H1 (cell line): ENCODE measurements at regions not wholly inside any gene's neighbourhood (a gene's known extent, or its start where the extent isn't known, plus 50 kb on each side); places are given as distances from the start of the nearest gene placed in this dataset.

ENCODE experiments used
- CTCF ChIA-PET: fragments of 300-600 bp; sonication (Branson Sonifier 250); formaldehyde crosslinking; loops from one replicate; lab custom pipeline; 2021; ENCODE audit not compliant: partially characterized antibody; lab: Charles Lee
- POLR2A ChIA-PET: fragments of 300-600 bp; sonication (Branson Sonifier 250); formaldehyde crosslinking; loops from one replicate; lab custom pipeline; 2021; ENCODE audit warnings: inconsistent platforms; ENCODE audit not compliant: partially characterized antibody; lab: Charles Lee
- DNase-seq, 2 experiments: peaks; one replicate each; pipeline versions ENCODE4 v3.0.0 to v3.0.0-alpha.2; 2010 to 2022; ENCODE audit warnings: low spot score in 2 of 2, low read depth in 1 of 2, mixed read lengths in 1 of 2
- FAIRE-seq: peaks from 2 replicates; lab custom pipeline; 2011; peaks lifted over from hg19 to GRCh38; lab: Jason Lieb, UNC
- H2AFZ ChIP-seq: 2 replicates; pipeline ENCODE4 v1.8.1; 2012; ENCODE audit warnings: low read length, inconsistent platforms
- H2AK5ac ChIP-seq: 2 replicates; pipeline ENCODE4 v1.6.1; 2013; ENCODE audit warnings: low read depth, low read length
- H2BK120ac ChIP-seq: replicated peaks from 2 replicates; pipeline ENCODE3; 2013; ENCODE audit warnings: low read depth, low read length, inconsistent platforms
- H2BK12ac ChIP-seq: 2 replicates; pipeline ENCODE4 v1.6.1; 2013; ENCODE audit warnings: low read depth, low read length
- H2BK15ac ChIP-seq: 2 replicates; pipeline ENCODE4 v1.6.1; 2013; ENCODE audit warnings: low read length
- H2BK20ac ChIP-seq: 2 replicates; pipeline ENCODE4 v1.6.1; 2013; ENCODE audit warnings: low read length
- H2BK5ac ChIP-seq: 2 replicates; pipeline ENCODE4 v1.6.1; 2013; ENCODE audit warnings: low read depth, low read length
- H3K14ac ChIP-seq: 2 replicates; pipeline ENCODE4 v1.6.1; 2013; ENCODE audit warnings: inconsistent platforms; ENCODE audit not compliant: insufficient read length
- H3K18ac ChIP-seq: 2 replicates; pipeline ENCODE4 v1.6.1; 2013; ENCODE audit warnings: low read length; ENCODE audit errors: extremely low read depth
- H3K23ac ChIP-seq: 2 replicates; pipeline ENCODE4 v1.6.1; 2013; ENCODE audit warnings: inconsistent platforms; ENCODE audit not compliant: insufficient read length
- H3K23me2 ChIP-seq: 2 replicates; pipeline ENCODE4 v1.6.1; 2013; ENCODE audit warnings: low read depth, low read length
- H3K27ac ChIP-seq: 2 replicates; pipeline ENCODE4 v1.6.1; 2011; ENCODE audit warnings: low read depth, low read length, inconsistent platforms
- H3K27me3 ChIP-seq, 4 experiments: replicated peaks in 1 of 4; 1 replicate in 1 of 4; 2 replicates in 3 of 4; pipeline versions ENCODE4 v1.6.1 to v1.8.1; 2011 to 2013; ENCODE audit warnings: low read length in 3 of 4, mild to moderate bottlenecking in 3 of 4, inconsistent platforms in 2 of 4, mixed read lengths in 2 of 4, moderate library complexity in 1 of 4; ENCODE audit not compliant: control insufficient read depth in 3 of 4, insufficient read depth in 3 of 4; ENCODE audit errors: extremely low read depth in 1 of 4
- H3K36me3 ChIP-seq, 4 experiments: 2 replicates each; pipeline versions ENCODE4 v1.6.1 to v1.8.1; 2011 to 2013; ENCODE audit warnings: mild to moderate bottlenecking in 4 of 4, low read length in 3 of 4, moderate library complexity in 2 of 4, control low read depth in 1 of 4, inconsistent platforms in 1 of 4; ENCODE audit not compliant: insufficient read depth in 4 of 4, control insufficient read depth in 2 of 4
- H3K4ac ChIP-seq: replicated peaks from 2 replicates; pipeline ENCODE3; 2013; ENCODE audit warnings: low read length, low read depth, mixed read lengths, inconsistent platforms; ENCODE audit not compliant: insufficient read length
- H3K4me1 ChIP-seq, 4 experiments: replicated peaks in 1 of 4; 1 replicate in 1 of 4; 2 replicates in 3 of 4; pipeline versions ENCODE4 v1.6.1 to v1.8.1; 2011 to 2013; ENCODE audit warnings: low read length in 3 of 4, inconsistent platforms in 2 of 4, mixed read lengths in 1 of 4; ENCODE audit not compliant: insufficient read depth in 4 of 4, control insufficient read depth in 3 of 4
- H3K4me2 ChIP-seq, 2 experiments: 2 replicates each; pipeline versions ENCODE4 v1.6.1 to v1.8.1; 2011 to 2013; ENCODE audit warnings: low read depth in 2 of 2, low read length in 2 of 2, control low read depth in 1 of 2, inconsistent platforms in 1 of 2, mild to moderate bottlenecking in 1 of 2; ENCODE audit not compliant: insufficient read depth in 1 of 2
- H3K4me3 ChIP-seq, 4 experiments: fragments of 200-600, 300-600 bp in 1 of 4; sonication (generic), shearing (Covaris generic), sonication (Bioruptor Twin) in 1 of 4; 2 replicates each; pipeline versions ENCODE4 v1.5.1 to v1.8.1; 2011 to 2016; ENCODE audit warnings: low read length in 4 of 4, low read depth in 3 of 4, control low read depth in 2 of 4, inconsistent platforms in 2 of 4, mild to moderate bottlenecking in 2 of 4, mixed read lengths in 1 of 4, moderate library complexity in 1 of 4; ENCODE audit not compliant: insufficient read depth in 2 of 4; ENCODE audit errors: extremely low read depth in 1 of 4
- H3K56ac ChIP-seq: replicated peaks from 2 replicates; pipeline ENCODE3; 2013; ENCODE audit warnings: low read depth, mild to moderate bottlenecking, mixed read lengths, low read length, inconsistent platforms; ENCODE audit not compliant: insufficient read length
- H3K79me1 ChIP-seq: 2 replicates; pipeline ENCODE4 v1.6.1; 2013; ENCODE audit warnings: low read depth, low read length, control low read depth
- H3K79me2 ChIP-seq, 2 experiments: 2 replicates each; pipeline versions ENCODE4 v1.6.1 to v1.8.1; 2012 to 2013; ENCODE audit warnings: low read length in 2 of 2, mild to moderate bottlenecking in 2 of 2, inconsistent platforms in 1 of 2; ENCODE audit not compliant: insufficient read depth in 2 of 2, control insufficient read depth in 1 of 2
- H3K9ac ChIP-seq, 4 experiments: replicated peaks in 1 of 4; 1 replicate in 1 of 4; 2 replicates in 3 of 4; pipeline versions ENCODE4 v1.6.1 to v1.8.1; 2011 to 2013; ENCODE audit warnings: low read depth in 3 of 4, low read length in 3 of 4, control low read depth in 2 of 4, mild to moderate bottlenecking in 2 of 4, moderate library complexity in 2 of 4, inconsistent platforms in 1 of 4; ENCODE audit errors: extremely low read depth in 1 of 4
- H3K9me3 ChIP-seq, 2 experiments: 2 replicates each; pipeline versions ENCODE4 v1.6.1 to v1.8.1; 2012 to 2013; ENCODE audit warnings: mild to moderate bottlenecking in 2 of 2, moderate library complexity in 2 of 2, control low read depth in 1 of 2, inconsistent platforms in 1 of 2, low read depth in 1 of 2, low read length in 1 of 2, mixed read lengths in 1 of 2; ENCODE audit not compliant: insufficient read depth in 2 of 2
- H4K20me1 ChIP-seq, 2 experiments: replicated peaks in 1 of 2; 2 replicates each; pipeline versions ENCODE3 to v1.8.1; 2011 to 2013; ENCODE audit warnings: inconsistent platforms in 2 of 2, low read length in 2 of 2, mild to moderate bottlenecking in 1 of 2; ENCODE audit not compliant: insufficient read depth in 2 of 2, control insufficient read depth in 1 of 2
- H4K5ac ChIP-seq: 2 replicates; pipeline ENCODE4 v1.6.1; 2013; ENCODE audit warnings: low read length, low read depth, mixed read lengths, inconsistent platforms; ENCODE audit not compliant: insufficient read length
- H4K8ac ChIP-seq: 2 replicates; pipeline ENCODE4 v1.8.0; 2013; ENCODE audit warnings: mild to moderate bottlenecking, moderate library complexity, low read length, inconsistent platforms; ENCODE audit not compliant: insufficient read depth; ENCODE audit errors: extremely low read depth
- H4K91ac ChIP-seq: replicated peaks from 2 replicates; pipeline ENCODE3; 2013; ENCODE audit warnings: low read length, mixed read lengths, inconsistent platforms; ENCODE audit not compliant: insufficient read length
- CBX5 ChIP-seq: fragments of 300-800, 300-1000 bp; sonication (generic); IDR thresholded peaks from 2 replicates; pipeline ENCODE4 v1.7.1; 2016; ENCODE audit warnings: antibody characterized with exemption, low read length, low read depth
- EZH2 ChIP-seq: fragments of 200-600 bp; sonication (generic); IDR thresholded peaks from 2 replicates; pipeline ENCODE4 v1.7.1; 2012; ENCODE audit warnings: low read depth, mild to moderate bottlenecking, moderate library complexity, low read length, inconsistent platforms; ENCODE audit not compliant: severe bottlenecking
- GABPA ChIP-seq: IDR thresholded peaks from 2 replicates; pipeline ENCODE4 v1.6.1; 2011; ENCODE audit warnings: mild to moderate bottlenecking, low read length, moderate library complexity, borderline replicate concordance; ENCODE audit not compliant: insufficient read depth
- HDAC2 ChIP-seq, 2 experiments: fragments of 300-600 bp in 1 of 2; sonication (generic) in 1 of 2; IDR thresholded peaks; 2 replicates each; pipeline ENCODE4 v1.6.1; 2011 to 2012; ENCODE audit warnings: low read depth in 2 of 2, low read length in 2 of 2, mild to moderate bottlenecking in 2 of 2, moderate library complexity in 2 of 2, borderline replicate concordance in 1 of 2, inconsistent platforms in 1 of 2
- PHF8 ChIP-seq: fragments of 200-600 bp; sonication (generic); conservative IDR thresholded peaks from 2 replicates; pipeline ENCODE4 v1.7.1; 2012; ENCODE audit warnings: low read depth, mild to moderate bottlenecking, inconsistent platforms, low read length, moderate library complexity
- POLR2A ChIP-seq, 2 experiments: IDR thresholded peaks; 1 replicate in 1 of 2; 2 replicates in 1 of 2; pipeline ENCODE4 v1.6.1; 2011; ENCODE audit warnings: low read depth in 2 of 2, low read length in 2 of 2, mild to moderate bottlenecking in 2 of 2; ENCODE audit errors: control extremely low read depth in 1 of 2
- POLR2AphosphoS5 ChIP-seq: IDR thresholded peaks from 2 replicates; pipeline ENCODE4 v1.6.1; 2011; ENCODE audit warnings: low read depth, low read length
- SP1 ChIP-seq: IDR thresholded peaks from 2 replicates; pipeline ENCODE4 v1.6.1; 2011; ENCODE audit warnings: low read depth, low read length
- SP2 ChIP-seq: IDR thresholded peaks from 2 replicates; pipeline ENCODE4 v1.6.1; 2012; ENCODE audit warnings: mild to moderate bottlenecking, low read length, inconsistent platforms
- TAF1 ChIP-seq: IDR thresholded peaks from 2 replicates; pipeline ENCODE4 v1.6.1; 2011; ENCODE audit warnings: mild to moderate bottlenecking, low read depth, low read length
- TAF7 ChIP-seq: optimal IDR thresholded peaks from 2 replicates; pipeline ENCODE3; 2011; ENCODE audit warnings: low read depth, mild to moderate bottlenecking, inconsistent platforms, low read length, moderate library complexity, borderline replicate concordance
- YY1 ChIP-seq: IDR thresholded peaks from 2 replicates; pipeline ENCODE4 v1.6.1; 2011; ENCODE audit warnings: low read depth, mild to moderate bottlenecking, low read length
- WGBS, 2 experiments: shearing (Covaris generic) in 1 of 2; methylation state at CpG; one replicate each; pipeline versions ENCODE4 v1.1.6 to v1.1.7; 2013 to 2015; ENCODE audit warnings: low lambda C conversion rate in 2 of 2, mixed read lengths in 2 of 2, inconsistent platforms in 1 of 2, low coverage in 1 of 2, missing lambda C conversion rate in 1 of 2; ENCODE audit not compliant: insufficient replicate concordance in 2 of 2, insufficient coverage in 1 of 2, insufficient read length in 1 of 2; ENCODE audit errors: extremely low coverage in 1 of 2, missing lambda C conversion rate in 1 of 2; 5-methylcytosine and 5-hydroxymethylcytosine counted together
- TF ChIP-seq, protein P1 (sequence below), 3 experiments: IDR thresholded peaks; 1 replicate in 2 of 3; 2 replicates in 1 of 3; pipeline versions ENCODE4 v1.5.1 to v1.6.1; 2011; ENCODE audit warnings: low read length in 3 of 3, mild to moderate bottlenecking in 3 of 3, inconsistent platforms in 2 of 3, low read depth in 1 of 3, moderate library complexity in 1 of 3; ENCODE audit not compliant: insufficient read depth in 1 of 3; ENCODE audit errors: control extremely low read depth in 1 of 3

DNA sequence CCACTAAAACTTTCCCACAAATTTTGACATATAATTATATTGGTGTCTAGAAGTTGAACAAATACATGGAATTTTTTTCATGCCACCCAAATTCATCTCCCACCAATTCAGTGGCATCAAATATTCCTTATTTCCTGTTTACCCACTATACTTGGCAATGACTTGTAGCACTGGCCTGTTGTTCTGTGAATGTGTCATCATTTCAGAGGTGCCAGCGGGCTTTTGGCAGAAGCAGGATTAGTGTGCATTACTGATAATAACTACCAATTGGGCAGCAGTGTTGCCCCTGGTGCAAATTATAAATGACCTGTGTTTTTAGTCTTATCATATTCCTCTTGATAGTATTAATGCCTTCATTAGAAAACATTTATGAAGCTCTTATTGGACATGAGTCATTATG is 121.3 kb downstream of the TFAP2B start:
- Histone ChIP-seq H4K20me1 (no peaks in the 10 kb centered on the region), H3K4ac (no peak overlapping the region), H4K5ac (no peak overlapping the region), H3K79me2 (no peaks in the 10 kb centered on the region), H2BK5ac (no peak overlapping the region), H3K27ac (no peak overlapping the region), H3K9me3 (no peaks in the 10 kb centered on the region), H4K8ac (no peak overlapping the region), H3K79me1 (no peaks in the 10 kb centered on the region; the same call in 1 of the 2 replicates), H3K4me3 (no peak overlapping the region), H3K4me1 (peaks cover 0 to 3% (median 0%) of the 10 kb centered on the region in 4 experiments; a peak in 1 of 7 replicates), H2BK20ac (no peak overlapping the region), H2BK12ac (no peak overlapping the region), H3K4me2 (no peak overlapping the region), H3K9ac (no peak overlapping the region), H2AFZ (no peak overlapping the region), H4K91ac (no peak overlapping the region), H3K23ac (no peak overlapping the region), H3K14ac (no peak overlapping the region), H2AK5ac (no peak overlapping the region), H3K23me2 (no peaks in the 10 kb centered on the region), H3K56ac (no peak overlapping the region), H3K36me3 (no peaks in the 10 kb centered on the region), H2BK15ac (no peak overlapping the region), H3K18ac (no peak overlapping the region), H2BK120ac (no peak overlapping the region), H3K27me3 (no peaks in the 10 kb centered on the region)
- DNase-seq = no peak
- FAIRE-seq = no peak
- 95% methylated on average over 1 of the region's 1 CpG; no CpG with 5 or more reads in 1 of the 2 experiments for WGBS, 2 experiments
- POLR2A ChIA-PET = no interaction called here
- CTCF ChIA-PET = no interaction called here
- TF ChIP-seq TAF7 (no peak), PHF8 (no peak), CBX5 (no peak), GABPA (no peak), POLR2A (IDR thresholded peaks at IDR 0.05; ENCODE audit: control extremely low read depth in 1 of 2, low read depth in 2 of 2, low read length in 2 of 2) (no peak), TAF1 (no peak), EZH2 (no peak), YY1 (no peak), HDAC2 (IDR thresholded peaks at IDR 0.05; ENCODE audit: borderline replicate concordance in 1 of 2, low read depth in 2 of 2, low read length in 2 of 2) (no peak), SP1 (no peak), SP2 (no peak), POLR2AphosphoS5 (no peak)
- TF ChIP-seq, protein P1, sequence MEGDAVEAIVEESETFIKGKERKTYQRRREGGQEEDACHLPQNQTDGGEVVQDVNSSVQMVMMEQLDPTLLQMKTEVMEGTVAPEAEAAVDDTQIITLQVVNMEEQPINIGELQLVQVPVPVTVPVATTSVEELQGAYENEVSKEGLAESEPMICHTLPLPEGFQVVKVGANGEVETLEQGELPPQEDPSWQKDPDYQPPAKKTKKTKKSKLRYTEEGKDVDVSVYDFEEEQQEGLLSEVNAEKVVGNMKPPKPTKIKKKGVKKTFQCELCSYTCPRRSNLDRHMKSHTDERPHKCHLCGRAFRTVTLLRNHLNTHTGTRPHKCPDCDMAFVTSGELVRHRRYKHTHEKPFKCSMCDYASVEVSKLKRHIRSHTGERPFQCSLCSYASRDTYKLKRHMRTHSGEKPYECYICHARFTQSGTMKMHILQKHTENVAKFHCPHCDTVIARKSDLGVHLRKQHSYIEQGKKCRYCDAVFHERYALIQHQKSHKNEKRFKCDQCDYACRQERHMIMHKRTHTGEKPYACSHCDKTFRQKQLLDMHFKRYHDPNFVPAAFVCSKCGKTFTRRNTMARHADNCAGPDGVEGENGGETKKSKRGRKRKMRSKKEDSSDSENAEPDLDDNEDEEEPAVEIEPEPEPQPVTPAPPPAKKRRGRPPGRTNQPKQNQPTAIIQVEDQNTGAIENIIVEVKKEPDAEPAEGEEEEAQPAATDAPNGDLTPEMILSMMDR (IDR thresholded peaks at IDR 0.05; ENCODE audit: control extremely low read depth in 1 of 3, insufficient read depth in 1 of 3, low read depth in 1 of 3, low read length in 3 of 3) = no peak
